H1 (cell line): ENCODE measurements at regions not wholly inside any gene's neighbourhood (a gene's known extent, or its start where the extent isn't known, plus 50 kb on each side); places are given as distances from the start of the nearest gene placed in this dataset.

Experiments used
- CEBPB ChIP-seq: IDR thresholded peaks from 2 replicates; pipeline ENCODE4 v1.6.1; 2012; ENCODE audit warnings: low read depth, low read length
- CHD1 ChIP-seq: IDR thresholded peaks from 2 replicates; pipeline ENCODE4 v1.6.1; 2012; ENCODE audit warnings: low read depth, low read length, improper control_type of control experiment
- CHD7 ChIP-seq: fragments of 300-600 bp; sonication (generic); IDR thresholded peaks from 2 replicates; pipeline ENCODE4 v1.7.1; 2012; ENCODE audit warnings: low read length, moderate library complexity, mild to moderate bottlenecking, inconsistent platforms; ENCODE audit not compliant: insufficient replicate concordance
- CTBP2 ChIP-seq: IDR thresholded peaks from 2 replicates; pipeline ENCODE4 v1.7.0; 2011; ENCODE audit warnings: borderline replicate concordance, mild to moderate bottlenecking, moderate library complexity, mixed read lengths, low read length; ENCODE audit not compliant: insufficient read depth, insufficient read length
- EP300 ChIP-seq, 2 experiments: IDR thresholded peaks; 1 replicate in 1 of 2; 2 replicates in 1 of 2; pipeline ENCODE4 v1.6.1; 2011 to 2012; ENCODE audit warnings: low read depth in 2 of 2, low read length in 2 of 2, mild to moderate bottlenecking in 2 of 2, borderline replicate concordance in 1 of 2, inconsistent platforms in 1 of 2, moderate library complexity in 1 of 2
- JUND ChIP-seq: IDR thresholded peaks from 2 replicates; pipeline ENCODE4 v1.6.1; 2011; ENCODE audit warnings: mild to moderate bottlenecking, improper control_type of control experiment, low read length
- KDM5A ChIP-seq: fragments of 200-600 bp; IDR thresholded peaks from 2 replicates; pipeline ENCODE4 v1.7.1; 2012; ENCODE audit warnings: mild to moderate bottlenecking, low read length, inconsistent platforms, mixed read lengths
- RFX5 ChIP-seq: IDR thresholded peaks from 2 replicates; pipeline ENCODE4 v1.6.1; 2011; ENCODE audit warnings: low read depth, low read length, improper control_type of control experiment, borderline replicate concordance
- SP4 ChIP-seq: IDR thresholded peaks from 2 replicates; pipeline ENCODE4 v1.6.1; 2012; ENCODE audit warnings: low read length, inconsistent platforms
- USF2 ChIP-seq: IDR thresholded peaks from 2 replicates; pipeline ENCODE4 v1.6.1; 2011; ENCODE audit warnings: low read length, improper control_type of control experiment
- YY1 ChIP-seq: IDR thresholded peaks from 2 replicates; pipeline ENCODE4 v1.6.1; 2011; ENCODE audit warnings: low read depth, mild to moderate bottlenecking, low read length
- ZNF274 ChIP-seq: IDR thresholded peaks from 2 replicates; pipeline ENCODE4 v1.7.0; 2012; ENCODE audit warnings: low read length, borderline replicate concordance; ENCODE audit errors: extremely low read depth

GRCh38 chr9:2264081-2264480 is 248.9 kb downstream of the SMARCA2 start (continued):
- TF ChIP-seq CHD7 (no peak), RFX5 (no peak), KDM5A (no peak), CEBPB (no peak), CHD1 (no peak), SP4 (no peak), CTBP2 (no peak), EP300 (IDR thresholded peaks at IDR 0.05; ENCODE audit: borderline replicate concordance in 1 of 2, low read depth in 2 of 2, low read length in 2 of 2) (no peak), YY1 (no peak), JUND (no peak), USF2 (no peak), ZNF274 (no peak)
- TF ChIP-seq, all 59 proteins: peak for 0
